Activated CD8-positive, alpha-beta memory T cell treated with anti-CD3 and anti-CD28 coated beads for 36 hours (primary cell): ENCODE measurements at regions not wholly inside any gene's neighbourhood (a gene's known extent, or its start where the extent isn't known, plus 50 kb on each side); places are given as distances from the start of the nearest gene placed in this dataset.

Experiments
- CTCF ChIA-PET: fragments of 350-600 bp; sonication (Branson Sonifier 250); formaldehyde crosslinking; loops from one replicate; lab custom pipeline; 2021; ENCODE audit warnings: antibody characterized with exemption; lab: Charles Lee
- POLR2A ChIA-PET: fragments of 350-600 bp; sonication (Branson Sonifier 250); formaldehyde crosslinking; loops from one replicate; lab custom pipeline; 2021; ENCODE audit warnings: antibody characterized with exemption; lab: Charles Lee

GRCh38 chr1:57922130-57922529, 498.3 kb upstream of the DAB1 start:
- POLR2A ChIA-PET: no interaction called here
- CTCF ChIA-PET: interaction anchor here (0.6 kb wide), 1 partner anchor 51 kb away, joined by 3 read pairs; no protein-coding TSS in a partner anchor

DNA sequence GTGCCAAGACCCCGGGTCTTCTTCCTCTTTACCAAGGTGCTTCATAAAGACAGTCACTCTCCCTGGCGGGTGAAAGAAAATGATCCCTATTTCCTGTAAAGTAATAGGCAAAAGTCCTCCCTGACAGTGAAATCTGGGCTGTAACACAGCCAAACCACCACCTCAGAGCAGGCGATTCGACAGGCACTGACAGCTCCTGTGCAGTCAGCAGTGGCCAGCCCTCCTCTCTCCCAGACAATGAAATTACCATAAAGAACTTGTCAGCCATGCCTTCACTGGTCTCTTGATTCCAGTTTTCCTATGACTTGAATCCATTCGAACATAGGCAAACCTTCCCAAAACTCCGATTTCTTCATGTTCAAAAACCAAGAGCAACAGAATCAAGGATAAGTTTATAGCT, 492.2 kb upstream of the DAB1 start:
- CTCF ChIA-PET: no interaction called here
- POLR2A ChIA-PET: no interaction called here

DNA sequence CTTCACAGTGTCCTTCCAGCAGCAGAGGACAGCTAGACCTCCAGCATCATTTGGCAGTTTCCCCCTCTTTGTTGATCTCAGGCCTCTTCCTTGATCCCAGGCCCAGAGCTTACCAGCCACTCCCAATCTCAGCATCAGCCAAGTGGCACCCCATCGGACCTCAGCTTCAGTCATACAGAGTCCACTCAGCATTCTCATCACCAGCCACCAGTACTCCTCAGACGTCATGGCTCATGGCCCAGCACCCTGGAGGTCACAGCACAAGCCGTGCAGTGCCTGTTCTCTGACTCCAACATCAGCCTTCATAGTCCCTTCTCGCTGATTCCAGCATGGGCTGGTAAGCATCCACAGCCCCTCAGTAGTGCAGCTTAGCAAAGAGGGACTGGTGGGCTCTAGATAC, 487.6 kb upstream of the DAB1 start:
- ChIA-PET POLR2A (no interaction called here), CTCF (no interaction called here)

DNA sequence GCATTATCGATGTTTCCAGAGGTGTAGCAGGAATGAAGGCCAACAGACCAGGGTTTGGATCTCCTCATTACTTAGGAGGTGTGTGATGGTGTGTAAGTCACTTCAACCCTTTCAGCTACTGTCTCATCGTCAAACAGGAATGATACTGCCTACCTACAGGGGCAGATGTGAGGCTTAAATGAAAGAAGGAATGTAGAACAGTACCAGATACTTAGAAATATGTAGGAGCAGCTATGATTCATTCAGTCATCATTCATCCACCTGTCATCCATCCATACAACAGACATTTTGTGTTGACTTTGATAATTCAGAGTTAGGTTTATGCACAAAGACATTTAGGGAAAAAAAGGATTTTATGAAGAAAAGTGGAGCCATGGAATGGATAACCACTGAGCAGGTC, 486.9 kb upstream of the DAB1 start:
- ChIA-PET POLR2A (no interaction called here), CTCF (no interaction called here)

- POLR2A ChIA-PET: no interaction called here
- CTCF ChIA-PET: no interaction called here
Observed at GRCh38 chr1:57910305-57910704, 486.4 kb upstream of the DAB1 start.

DNA sequence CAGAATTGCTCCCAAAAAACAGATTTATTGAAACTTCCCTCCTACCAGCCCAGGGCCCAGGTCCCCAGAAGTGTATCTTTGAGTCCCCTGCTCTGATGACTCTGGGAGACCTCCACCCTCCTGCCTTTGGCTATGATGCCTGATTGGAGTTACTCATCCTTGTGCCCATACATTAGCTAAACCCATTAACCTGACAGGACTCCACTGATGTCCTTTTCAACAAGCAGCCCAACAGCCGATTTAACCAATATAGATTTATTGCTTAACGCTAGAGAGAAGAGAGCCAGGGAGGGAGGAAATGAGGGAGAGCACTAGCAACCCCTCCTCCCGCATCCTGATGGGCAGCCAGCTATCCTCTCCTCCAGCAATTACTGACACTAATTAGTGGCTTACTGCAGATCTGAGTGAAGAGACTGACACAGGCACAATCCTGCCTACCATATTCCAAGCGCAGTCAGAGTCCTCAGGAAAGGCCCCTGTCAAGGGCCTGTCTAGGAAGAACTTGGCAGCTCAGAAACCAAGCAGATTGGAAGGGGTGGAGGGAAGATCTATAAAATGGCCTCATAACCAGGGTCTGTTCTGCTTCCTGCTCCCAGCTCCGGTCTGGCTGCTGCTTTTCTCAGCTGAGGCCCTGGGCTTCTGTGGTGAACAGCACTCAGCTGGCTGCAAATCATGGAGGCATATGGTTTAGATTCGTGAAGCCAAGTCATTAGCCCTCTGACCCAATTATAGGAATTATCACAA, 484.5 kb upstream of the DAB1 start:
- POLR2A ChIA-PET: no interaction called here
- CTCF ChIA-PET: no interaction called here

DNA sequence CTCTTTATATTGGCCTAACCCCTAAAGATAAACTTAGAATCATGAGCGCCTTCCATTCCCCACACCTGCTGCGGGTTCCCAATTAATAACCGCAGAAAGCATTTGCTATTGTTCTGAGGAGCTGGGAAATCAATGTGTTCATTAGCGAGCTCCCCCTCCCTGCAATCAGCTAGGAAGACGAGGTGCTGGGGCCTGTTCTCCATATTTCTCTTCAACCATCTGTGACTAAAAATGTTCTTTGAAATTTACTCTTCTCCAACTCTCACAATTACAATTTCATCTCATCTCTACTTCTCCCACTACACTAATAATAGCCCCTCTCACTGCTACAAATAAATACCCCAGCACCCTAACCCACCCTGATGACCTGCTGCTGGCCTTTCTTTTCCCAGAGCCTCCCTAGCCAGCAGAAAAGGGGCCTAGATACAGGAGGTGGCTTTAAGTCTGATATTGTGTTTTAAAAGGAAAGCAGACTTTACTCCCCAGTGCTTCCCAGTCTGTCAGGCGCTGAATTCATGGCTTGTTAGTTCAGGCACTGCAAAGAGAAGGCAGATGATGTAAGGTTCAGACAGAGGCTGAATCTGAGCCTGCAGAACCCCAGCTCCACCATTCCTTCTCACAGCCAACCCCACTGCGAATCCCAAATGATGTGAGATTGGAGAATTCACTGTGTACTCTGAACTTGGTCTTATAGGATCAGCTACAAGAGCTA, 477.5 kb upstream of the DAB1 start:
- ChIA-PET POLR2A (no interaction called here), CTCF (interaction anchor here (0.7 kb wide), 1 partner anchor 810 kb away, joined by 3 read pairs; no protein-coding TSS in a partner anchor)

DNA sequence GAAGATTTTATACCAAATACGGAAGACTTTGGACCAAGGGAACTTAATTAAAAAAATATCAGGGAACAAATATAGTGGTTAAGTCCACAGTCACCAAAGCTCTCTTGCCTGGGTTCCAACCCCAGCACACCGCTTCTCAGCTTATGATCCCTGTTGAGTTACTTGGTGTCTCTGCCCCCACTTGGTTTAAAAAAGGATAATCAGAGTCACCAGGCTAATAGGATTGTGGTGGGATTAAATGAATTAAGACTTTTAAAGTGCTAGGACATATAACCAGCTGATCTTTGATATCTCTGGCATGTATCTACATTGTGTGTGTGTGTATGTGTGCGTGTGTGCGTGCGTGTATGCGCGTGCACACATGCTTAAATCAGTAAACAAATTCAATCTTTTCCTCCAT, 474.7 kb upstream of the DAB1 start:
- ChIA-PET POLR2A (no interaction called here), CTCF (no interaction called here)

DNA sequence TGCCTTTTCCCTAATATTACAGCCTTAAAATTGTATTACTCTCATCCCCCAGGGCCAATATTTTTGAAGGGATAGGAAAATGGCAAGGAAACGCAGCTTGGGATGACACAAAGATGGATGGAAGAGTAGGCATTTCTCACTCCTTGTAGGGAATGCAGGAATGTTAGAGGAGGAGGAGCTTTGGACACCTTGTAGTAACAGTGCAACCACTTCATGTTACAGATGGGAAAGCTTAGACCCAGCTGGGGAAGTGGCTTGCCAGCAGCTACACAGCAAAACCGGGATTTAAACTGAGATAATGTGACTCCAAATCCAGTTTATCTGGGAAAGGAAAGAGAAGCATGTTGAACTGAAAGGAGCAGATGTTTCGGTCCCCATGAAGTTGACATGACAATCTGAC, 473.7 kb upstream of the DAB1 start:
- ChIA-PET CTCF (no interaction called here), POLR2A (no interaction called here)

GRCh38 chr1:57894315-57894714, 470.5 kb upstream of the DAB1 start:
- ChIA-PET POLR2A (no interaction called here), CTCF (no interaction called here)

- POLR2A ChIA-PET: no interaction called here
- CTCF ChIA-PET: no interaction called here
Observed at GRCh38 chr1:57889676-57890320, 465.9 kb upstream of the DAB1 start.

DNA sequence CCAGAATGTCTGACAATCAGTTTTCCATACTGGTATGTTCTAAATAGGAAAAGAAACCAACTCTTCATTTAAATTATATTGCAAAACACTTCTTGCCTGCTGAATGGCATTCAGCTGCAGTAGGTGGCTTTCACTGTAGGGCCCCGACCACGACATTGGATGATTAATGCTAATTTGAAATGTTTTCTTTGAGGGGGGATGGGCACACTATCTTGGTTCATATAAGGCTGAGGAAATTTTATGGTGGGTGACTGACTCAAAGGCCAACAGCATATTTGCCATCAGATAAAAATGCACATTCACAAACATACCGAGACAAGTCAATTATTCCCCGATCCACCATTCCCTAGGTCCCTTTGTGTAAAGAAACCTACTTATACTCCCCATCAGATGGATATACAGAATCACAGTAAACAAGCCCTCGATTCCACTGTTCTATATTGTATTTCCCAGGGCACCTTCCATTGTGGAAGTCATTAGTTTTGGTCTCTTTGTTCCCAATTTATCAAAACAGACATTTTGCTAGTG, 464.2 kb upstream of the DAB1 start:
- ChIA-PET POLR2A (no interaction called here), CTCF (no interaction called here)

DNA sequence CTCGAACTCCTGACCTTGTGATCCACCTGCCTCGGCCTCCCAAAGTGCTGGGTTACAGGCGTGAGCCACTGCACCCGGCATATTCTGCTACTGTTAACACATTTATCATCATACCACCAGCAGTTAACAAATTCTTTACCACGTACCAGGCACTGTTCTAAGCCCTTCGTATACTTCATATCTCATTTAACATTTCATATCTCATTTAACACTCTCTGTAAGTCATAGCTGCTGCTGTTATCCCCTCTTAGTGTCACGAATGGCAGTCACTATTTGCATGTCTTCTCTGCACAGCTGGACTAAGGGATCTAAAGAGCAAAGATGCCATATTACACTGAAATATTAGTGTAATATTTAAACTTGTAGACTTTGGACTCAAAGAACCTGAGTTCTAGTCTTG, 462.5 kb upstream of the DAB1 start:
- ChIA-PET POLR2A (no interaction called here), CTCF (no interaction called here)

GRCh38 chr1:57883642-57883995, 459.8 kb upstream of the DAB1 start:
- ChIA-PET POLR2A (no interaction called here), CTCF (no interaction called here)

- CTCF ChIA-PET: no interaction called here
Observed at GRCh38 chr1:57882934-57883641, 459.2 kb upstream of the DAB1 start.

GRCh38 chr1:57882072-57882471, 458.2 kb upstream of the DAB1 start:
- CTCF ChIA-PET: no interaction called here
- POLR2A ChIA-PET: no interaction called here

More at GRCh38 chr1:57882934-57883641, 459.2 kb upstream of the DAB1 start:
- POLR2A ChIA-PET: no interaction called here

- ChIA-PET POLR2A (no interaction called here), CTCF (no interaction called here)
Observed at GRCh38 chr1:57881639-57882038, 457.8 kb upstream of the DAB1 start.

DNA sequence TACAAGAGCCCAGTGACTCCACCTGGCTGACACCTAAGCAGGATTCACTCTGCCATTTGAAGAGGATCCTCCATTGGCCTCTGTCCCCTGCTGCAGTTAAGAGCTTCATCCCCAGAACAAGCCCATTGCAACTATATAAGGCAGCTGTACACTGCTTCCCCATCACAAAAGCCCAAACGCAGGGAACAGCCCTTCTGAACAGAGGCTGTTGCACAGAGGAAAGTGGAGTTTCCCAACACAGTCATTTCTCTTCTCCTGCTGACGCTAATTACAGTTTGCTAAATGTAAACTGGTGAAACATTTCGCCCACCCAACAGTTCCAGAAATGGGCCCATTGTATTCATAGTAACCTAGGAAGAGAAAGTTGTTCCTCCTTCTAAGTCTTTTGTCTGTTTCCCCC, 455.8 kb upstream of the DAB1 start:
- ChIA-PET CTCF (no interaction called here), POLR2A (no interaction called here)

DNA sequence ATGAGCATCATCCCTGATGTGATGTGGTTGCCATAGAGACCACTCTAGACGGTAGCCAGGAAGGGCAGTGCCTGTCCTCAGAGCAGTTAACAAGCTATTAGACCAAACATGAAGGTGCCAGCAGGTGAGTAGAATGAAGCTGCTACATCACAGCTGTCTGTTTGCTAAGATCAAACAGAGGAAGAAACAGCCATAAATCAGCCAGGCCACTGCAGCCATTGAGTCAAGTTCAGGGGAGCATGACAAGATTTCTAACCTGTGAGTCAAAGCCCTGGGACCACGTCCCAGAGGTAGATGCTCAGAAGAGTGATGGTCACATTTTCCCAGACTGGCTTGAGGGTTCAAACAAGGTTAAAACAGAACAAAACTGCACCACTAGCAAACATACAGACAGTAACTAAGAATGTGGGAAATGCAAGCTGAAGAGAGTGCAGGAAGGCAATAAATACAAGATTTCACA, 450.6 kb upstream of the DAB1 start:
- ChIA-PET CTCF (no interaction called here), POLR2A (no interaction called here)

GRCh38 chr1:57872913-57873312, 449.1 kb upstream of the DAB1 start:
- CTCF ChIA-PET: no interaction called here
- POLR2A ChIA-PET: no interaction called here
